ENCODE measurements at regions not wholly inside any gene's neighbourhood (a gene's known extent, or its start where the extent isn't known, plus 50 kb on each side); places are given as distances from the start of the nearest gene placed in this dataset.

GRCh38 chr18:62664414-62664813, 50.9 kb upstream of the PHLPP1 start:
- TF ChIP-seq POU2F2 (IDR thresholded peaks at IDR 0.05; ENCODE audit: low read depth, low read length), result no peak
- TF ChIP-seq PAX5 (IDR thresholded peaks at IDR 0.05; ENCODE audit: insufficient read depth, low read length, severe bottlenecking), result no peak
- no peak for TF ChIP-seq SPI1 (IDR thresholded peaks at IDR 0.05; ENCODE audit: low read depth, low read length)

GRCh38 chr18:62665188-62665587, 50.2 kb upstream of the PHLPP1 start:
- DNase-seq (ENCODE audit: insufficient read length, low spot score) (no peak), FAIRE-seq (no peak)
- no peak for TF ChIP-seq POLR2AphosphoS5 (IDR thresholded peaks at IDR 0.05; ENCODE audit: low read depth, low read length)
- no peak for TF ChIP-seq PAX5 (IDR thresholded peaks at IDR 0.05; ENCODE audit: insufficient read depth, low read length, severe bottlenecking)
- no peak for TF ChIP-seq SPI1 (IDR thresholded peaks at IDR 0.05; ENCODE audit: low read depth, low read length)
- no peak for TF ChIP-seq POU2F2 (IDR thresholded peaks at IDR 0.05; ENCODE audit: low read depth, low read length)
- no peak for TF ChIP-seq TAF1 (IDR thresholded peaks at IDR 0.05; ENCODE audit: low read depth, low read length)
- no peak for TF ChIP-seq POLR2A (IDR thresholded peaks at IDR 0.05; ENCODE audit: low read depth, low read length)

More at GRCh38 chr18:62664414-62664813, 50.9 kb upstream of the PHLPP1 start:
- DNase-seq (ENCODE audit: insufficient read length, low spot score) (no peak), FAIRE-seq (peak; percentile 78)
